Esophagus squamous epithelium (tissue), 4 donors: ENCODE measurements at regions not wholly inside any gene's neighbourhood (a gene's known extent, or its start where the extent isn't known, plus 50 kb on each side); places are given as distances from the start of the nearest gene placed in this dataset.

Source experiments
- POLR2A ChIP-seq, 4 donors: fragments of 450-650 bp; IDR thresholded peaks; one replicate each; pipeline ENCODE4 v1.6.1; 2017; ENCODE audit warnings: antibody characterized with exemption in 4 of 4, mild to moderate bottlenecking in 4 of 4, moderate library complexity in 3 of 4
- TF ChIP-seq, protein P1 (sequence below), 6 experiments: fragments of 450-650 bp in 4 of 6; fragments of 200-600 bp in 2 of 6; sonication (generic) in 2 of 6; IDR thresholded peaks; one replicate each; pipeline ENCODE4 v1.5.1; 2016 to 2019; ENCODE audit warnings: antibody characterized with exemption in 6 of 6, mild to moderate bottlenecking in 4 of 6, moderate library complexity in 4 of 6

- TF ChIP-seq, protein P1, sequence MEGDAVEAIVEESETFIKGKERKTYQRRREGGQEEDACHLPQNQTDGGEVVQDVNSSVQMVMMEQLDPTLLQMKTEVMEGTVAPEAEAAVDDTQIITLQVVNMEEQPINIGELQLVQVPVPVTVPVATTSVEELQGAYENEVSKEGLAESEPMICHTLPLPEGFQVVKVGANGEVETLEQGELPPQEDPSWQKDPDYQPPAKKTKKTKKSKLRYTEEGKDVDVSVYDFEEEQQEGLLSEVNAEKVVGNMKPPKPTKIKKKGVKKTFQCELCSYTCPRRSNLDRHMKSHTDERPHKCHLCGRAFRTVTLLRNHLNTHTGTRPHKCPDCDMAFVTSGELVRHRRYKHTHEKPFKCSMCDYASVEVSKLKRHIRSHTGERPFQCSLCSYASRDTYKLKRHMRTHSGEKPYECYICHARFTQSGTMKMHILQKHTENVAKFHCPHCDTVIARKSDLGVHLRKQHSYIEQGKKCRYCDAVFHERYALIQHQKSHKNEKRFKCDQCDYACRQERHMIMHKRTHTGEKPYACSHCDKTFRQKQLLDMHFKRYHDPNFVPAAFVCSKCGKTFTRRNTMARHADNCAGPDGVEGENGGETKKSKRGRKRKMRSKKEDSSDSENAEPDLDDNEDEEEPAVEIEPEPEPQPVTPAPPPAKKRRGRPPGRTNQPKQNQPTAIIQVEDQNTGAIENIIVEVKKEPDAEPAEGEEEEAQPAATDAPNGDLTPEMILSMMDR (IDR thresholded peaks at IDR 0.05): no peak
- TF ChIP-seq POLR2A (IDR thresholded peaks at IDR 0.05): no peak
These were observed 111.6 kb upstream of the OBI1 start for GRCh38 chr13:78770601-78771000.
